HepG2 (cell line): ENCODE measurements at regions not wholly inside any gene's neighbourhood (a gene's known extent, or its start where the extent isn't known, plus 50 kb on each side); places are given as distances from the start of the nearest gene placed in this dataset.

ENCODE experiments used
- CTCF ChIP-seq: sonication (generic); formaldehyde crosslinking; IDR thresholded peaks from 2 replicates; pipeline ENCODE4 v1.5.0; 2020; ENCODE audit warnings: mild to moderate bottlenecking, missing genetic modification reagents, moderate library complexity
- IRX3 ChIP-seq: sonication (generic); formaldehyde crosslinking; IDR thresholded peaks from 2 replicates; pipeline ENCODE4 v1.8.1; 2023; ENCODE audit warnings: mild to moderate bottlenecking, low read depth, missing genetic modification reagents, borderline replicate concordance
- RNF2 ChIP-seq: fragments of 450-650 bp; conservative IDR thresholded peaks from 2 replicates; pipeline ENCODE4 v1.6.1; 2016; ENCODE audit warnings: low read depth
- SP1 ChIP-seq, 2 experiments: fragments of 450-650 bp in 1 of 2; sonication (generic) in 1 of 2; formaldehyde crosslinking in 1 of 2; IDR thresholded peaks; 2 replicates each; pipeline versions ENCODE4 v1.4.0 to v1.6.1; 2016 to 2020; ENCODE audit warnings: missing genetic modification reagents in 1 of 2
- TF ChIP-seq, protein P1 (sequence below): sonication (generic); formaldehyde crosslinking; IDR thresholded peaks from 2 replicates; pipeline ENCODE4 v1.4.0; 2020; ENCODE audit warnings: missing genetic modification reagents, mild to moderate bottlenecking, borderline replicate concordance
- TF ChIP-seq, protein P2 (sequence below): sonication (generic); formaldehyde crosslinking; IDR thresholded peaks from 2 replicates; pipeline ENCODE4 v1.5.0; 2020; ENCODE audit warnings: mild to moderate bottlenecking, missing genetic modification reagents, borderline replicate concordance

DNA sequence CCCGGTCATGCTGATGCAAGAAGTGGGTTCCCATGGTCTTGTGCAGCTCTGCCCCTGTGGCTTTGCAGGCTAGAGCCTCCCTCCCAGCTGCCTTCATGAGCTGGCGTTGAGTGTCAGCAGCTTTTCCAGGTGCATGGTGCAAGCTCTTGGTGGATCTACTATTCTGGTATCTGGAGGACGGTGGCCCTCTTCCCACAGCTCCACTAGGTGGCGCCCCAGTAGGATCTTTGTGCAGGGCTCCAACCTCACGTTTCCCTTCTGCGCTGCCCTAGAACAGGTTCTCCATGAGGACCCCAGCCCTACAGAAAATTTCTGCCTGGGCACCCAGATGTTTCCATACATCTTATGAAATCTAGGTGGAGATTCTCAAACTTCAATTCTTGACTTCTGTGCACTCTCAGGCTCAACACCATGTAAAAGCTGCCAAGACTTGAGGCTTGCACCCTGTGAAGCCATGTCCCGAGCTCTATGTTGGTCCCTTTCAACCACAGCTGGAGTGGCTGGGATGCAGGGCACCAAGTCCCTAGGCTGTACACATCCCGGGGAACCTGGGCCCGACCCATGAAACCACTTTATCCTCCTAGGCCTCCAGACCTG is 238.4 kb upstream of the MDFIC2 start:
- TF ChIP-seq, protein P1, sequence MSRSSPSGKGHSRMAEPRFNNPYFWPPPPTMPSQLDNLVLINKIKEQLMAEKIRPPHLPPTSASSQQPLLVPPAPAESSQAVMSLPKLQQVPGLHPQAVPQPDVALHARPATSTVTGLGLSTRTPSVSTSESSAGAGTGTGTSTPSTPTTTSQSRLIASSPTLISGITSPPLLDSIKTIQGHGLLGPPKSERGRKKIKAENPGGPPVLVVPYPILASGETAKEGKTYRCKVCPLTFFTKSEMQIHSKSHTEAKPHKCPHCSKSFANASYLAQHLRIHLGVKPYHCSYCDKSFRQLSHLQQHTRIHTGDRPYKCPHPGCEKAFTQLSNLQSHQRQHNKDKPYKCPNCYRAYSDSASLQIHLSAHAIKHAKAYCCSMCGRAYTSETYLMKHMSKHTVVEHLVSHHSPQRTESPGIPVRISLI (CRISPR knock-in tag), result no peak
- TF ChIP-seq, protein P2, sequence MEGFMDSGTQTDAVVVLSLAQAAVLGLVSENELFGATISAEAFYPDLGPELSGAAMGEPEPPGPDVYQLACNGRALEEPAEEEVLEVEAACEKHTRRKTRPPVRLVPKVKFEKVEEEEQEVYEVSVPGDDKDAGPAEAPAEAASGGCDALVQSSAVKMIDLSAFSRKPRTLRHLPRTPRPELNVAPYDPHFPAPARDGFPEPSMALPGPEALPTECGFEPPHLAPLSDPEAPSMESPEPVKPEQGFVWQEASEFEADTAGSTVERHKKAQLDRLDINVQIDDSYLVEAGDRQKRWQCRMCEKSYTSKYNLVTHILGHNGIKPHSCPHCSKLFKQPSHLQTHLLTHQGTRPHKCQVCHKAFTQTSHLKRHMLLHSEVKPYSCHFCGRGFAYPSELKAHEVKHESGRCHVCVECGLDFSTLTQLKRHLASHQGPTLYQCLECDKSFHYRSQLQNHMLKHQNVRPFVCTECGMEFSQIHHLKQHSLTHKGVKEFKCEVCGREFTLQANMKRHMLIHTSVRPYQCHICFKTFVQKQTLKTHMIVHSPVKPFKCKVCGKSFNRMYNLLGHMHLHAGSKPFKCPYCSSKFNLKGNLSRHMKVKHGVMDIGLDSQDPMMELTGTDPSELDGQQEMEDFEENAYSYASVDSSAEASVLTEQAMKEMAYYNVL, result no peak
- TF ChIP-seq RNF2 (no peak), SP1 (IDR thresholded peaks at IDR 0.05) (no peak), SP1 (CRISPR knock-in tag; IDR thresholded peaks at IDR 0.05) (no peak), IRX3 (no peak), CTCF (peak; percentile 81)
